HepG2 (cell line): ENCODE measurements at regions not wholly inside any gene's neighbourhood (a gene's known extent, or its start where the extent isn't known, plus 50 kb on each side); places are given as distances from the start of the nearest gene placed in this dataset.

Experiments used
- ATAC-seq: fragments of 200-7000 bp; cut with Tn5 transposase; 3 replicates; pipeline ENCODE4 v1.9.1; 2020; ENCODE audit warnings: mild to moderate bottlenecking, moderate library complexity
- BruUV-seq: library from RNA; stranded (reverse); fragments of 400-500 nt; replicated peaks from 2 replicates; lab custom pipeline; 2021; lab: Mats Ljungman, UMichigan
- CTCF ChIA-PET: fragments of 300-600 bp; formaldehyde crosslinking; extraction: SDS; loops from one replicate; lab custom pipeline; 2021; ENCODE audit warnings: low total read pairs, inconsistent platforms, low intra/inter-chr PET ratio; lab: Yijun Ruan, JAX
- POLR2A ChIA-PET: fragments of 350-600 bp; sonication (Branson Sonifier 250); formaldehyde crosslinking; loops from one replicate; lab custom pipeline; 2020; ENCODE audit warnings: antibody characterized with exemption, inconsistent platforms; lab: Yijun Ruan, JAX
- DNase-seq: peaks from one replicate; pipeline ENCODE4 v3.0.0-alpha.2; 2015; ENCODE audit warnings: low spot score
- FAIRE-seq: peaks from 3 replicates; lab custom pipeline; 2011; peaks lifted over from hg19 to GRCh38; lab: Jason Lieb, UNC
- H2AFZ ChIP-seq: one replicate; pipeline ENCODE4 v1.6.1; 2011; ENCODE audit warnings: low read length, inconsistent platforms
- H3K27ac ChIP-seq: fragments of 300-600 bp; 3 replicates; pipeline ENCODE4 v1.8.0; 2011; ENCODE audit warnings: mixed run types, mild to moderate bottlenecking, mixed read lengths, low read length, inconsistent platforms; ENCODE audit not compliant: insufficient read depth; ENCODE audit errors: extremely low read length
- H3K27me3 ChIP-seq, 2 experiments: fragments of 200-600 bp in 1 of 2; 2 replicates in 1 of 2; 3 replicates in 1 of 2; pipeline versions ENCODE4 v1.6.0 to v1.8.0; 2011; ENCODE audit warnings: low read length in 2 of 2, mild to moderate bottlenecking in 2 of 2, moderate library complexity in 2 of 2, inconsistent platforms in 1 of 2; ENCODE audit not compliant: insufficient read depth in 2 of 2, control insufficient read depth in 1 of 2
- H3K36me3 ChIP-seq, 2 experiments: fragments of 200-600 bp in 1 of 2; replicated peaks in 1 of 2; 2 replicates in 1 of 2; 3 replicates in 1 of 2; pipeline versions ENCODE4 v1.5.1 to v1.8.0; 2011; ENCODE audit warnings: low read length in 2 of 2, inconsistent platforms in 1 of 2; ENCODE audit not compliant: insufficient read depth in 2 of 2, control insufficient read depth in 1 of 2
- H3K4me1 ChIP-seq: 2 replicates; pipeline ENCODE4 v1.5.1; 2012; ENCODE audit warnings: low read length, inconsistent platforms; ENCODE audit not compliant: insufficient read depth
- H3K4me2 ChIP-seq: 2 replicates; pipeline ENCODE4 v1.6.0; 2011; ENCODE audit warnings: low read depth, low read length, inconsistent platforms
- H3K4me3 ChIP-seq, 3 experiments: fragments of 200-600 bp in 1 of 3; sonication (generic), shearing (Covaris generic) in 1 of 3; replicated peaks in 1 of 3; 2 replicates each; pipeline ENCODE4 v1.5.1; 2011 to 2016; ENCODE audit warnings: low read length in 3 of 3, inconsistent platforms in 2 of 3, low read depth in 2 of 3, mild to moderate bottlenecking in 2 of 3, control low read depth in 1 of 3, mixed read lengths in 1 of 3; ENCODE audit not compliant: insufficient read depth in 1 of 3
- H3K79me2 ChIP-seq: one replicate; pipeline ENCODE4 v1.6.1; 2011; ENCODE audit warnings: low read length, inconsistent platforms; ENCODE audit not compliant: insufficient read depth
- H3K9ac ChIP-seq: 2 replicates; pipeline ENCODE4 v1.6.0; 2011; ENCODE audit warnings: mild to moderate bottlenecking, low read depth, low read length, inconsistent platforms; ENCODE audit not compliant: insufficient read depth
- H3K9me3 ChIP-seq: 2 replicates; pipeline ENCODE4 v1.5.1; 2012; ENCODE audit warnings: mild to moderate bottlenecking, low read length
- H4K20me1 ChIP-seq: 2 replicates; pipeline ENCODE4 v1.6.0; 2011; ENCODE audit warnings: inconsistent platforms, mild to moderate bottlenecking, low read length, moderate library complexity; ENCODE audit not compliant: insufficient read depth
- ASH2L ChIP-seq: fragments of 300-600, 200-600 bp; sonication (generic); IDR thresholded peaks from 2 replicates; pipeline ENCODE4 v1.7.0; 2017; ENCODE audit warnings: low read depth, mild to moderate bottlenecking, moderate library complexity, mixed read lengths, low read length; ENCODE audit not compliant: insufficient read length
- DBP ChIP-seq: sonication (generic); formaldehyde crosslinking; IDR thresholded peaks from 2 replicates; pipeline ENCODE4 v1.4.0; 2020; ENCODE audit warnings: missing genetic modification reagents; ENCODE audit errors: not compliant biosample characterization
- FOXK2 ChIP-seq: fragments of 450-650 bp; IDR thresholded peaks from 2 replicates; pipeline ENCODE4 v1.6.1; 2016
- HES4 ChIP-seq: sonication (generic); formaldehyde crosslinking; IDR thresholded peaks from 2 replicates; pipeline ENCODE4 v1.9.0; 2021; ENCODE audit warnings: mild to moderate bottlenecking, missing genetic modification reagents, borderline replicate concordance
- PHF20 ChIP-seq: sonication (generic); formaldehyde crosslinking; IDR thresholded peaks from 2 replicates; pipeline ENCODE4 v1.5.0; 2020; ENCODE audit warnings: mild to moderate bottlenecking, missing genetic modification reagents
- RFX1 ChIP-seq: fragments of 450-650 bp; IDR thresholded peaks from 2 replicates; pipeline ENCODE4 v1.6.1; 2017
- TCF12 ChIP-seq, 2 experiments: fragments of 450-650 bp in 1 of 2; sonication (generic) in 1 of 2; formaldehyde crosslinking in 1 of 2; IDR thresholded peaks; 2 replicates each; pipeline versions ENCODE4 v1.6.1 to v1.8.0; 2017 to 2022; ENCODE audit warnings: antibody characterized with exemption in 1 of 2, mild to moderate bottlenecking in 1 of 2, missing genetic modification reagents in 1 of 2, moderate library complexity in 1 of 2
- TCF7L2 ChIP-seq: IDR thresholded peaks from 2 replicates; pipeline ENCODE4 v1.6.1; 2011; ENCODE audit warnings: mild to moderate bottlenecking, low read depth, low read length, moderate library complexity
- ZNF24 ChIP-seq: fragments of 450-650 bp; IDR thresholded peaks from 2 replicates; pipeline ENCODE4 v1.6.1; 2017; ENCODE audit warnings: antibody characterized with exemption, mild to moderate bottlenecking
- ZNF275 ChIP-seq: sonication (generic); formaldehyde crosslinking; IDR thresholded peaks from 2 replicates; pipeline ENCODE4 v1.8.0; 2022; ENCODE audit warnings: missing genetic modification reagents, mild to moderate bottlenecking, inconsistent platforms, borderline replicate concordance
- ZNF296 ChIP-seq: sonication (generic); formaldehyde crosslinking; conservative IDR thresholded peaks from 2 replicates; pipeline ENCODE4 v1.5.0; 2020; ENCODE audit warnings: mild to moderate bottlenecking, missing genetic modification reagents
- ZNF337 ChIP-seq: sonication (generic); formaldehyde crosslinking; IDR thresholded peaks from 2 replicates; pipeline ENCODE4 v1.5.1; 2020; ENCODE audit warnings: missing genetic modification reagents, low read depth, mild to moderate bottlenecking, borderline replicate concordance
- ZNF343 ChIP-seq: sonication (generic); formaldehyde crosslinking; IDR thresholded peaks from 2 replicates; pipeline ENCODE4 v1.4.0; 2020; ENCODE audit warnings: mild to moderate bottlenecking, missing genetic modification reagents
- ZNF446 ChIP-seq: sonication (generic); formaldehyde crosslinking; IDR thresholded peaks from 2 replicates; pipeline ENCODE4 v1.5.0; 2020; ENCODE audit warnings: mild to moderate bottlenecking, missing genetic modification reagents
- ZNF597 ChIP-seq: sonication (generic); formaldehyde crosslinking; IDR thresholded peaks from 2 replicates; pipeline ENCODE4 v1.5.0; 2020; ENCODE audit warnings: missing genetic modification reagents
- ZNF644 ChIP-seq: IDR thresholded peaks from 2 replicates; pipeline ENCODE4 v1.6.1; 2016; ENCODE audit warnings: low read depth
- ZNF788 ChIP-seq: sonication (generic); formaldehyde crosslinking; IDR thresholded peaks from 2 replicates; pipeline ENCODE4 v1.5.0; 2020; ENCODE audit warnings: mild to moderate bottlenecking, missing genetic modification reagents, borderline replicate concordance
- ZSCAN12 ChIP-seq: sonication (generic); formaldehyde crosslinking; IDR thresholded peaks from 2 replicates; pipeline ENCODE4 v1.9.0; 2021; ENCODE audit warnings: mild to moderate bottlenecking, missing genetic modification reagents
- ZSCAN21 ChIP-seq: sonication (generic); formaldehyde crosslinking; IDR thresholded peaks from 2 replicates; pipeline ENCODE4 v1.8.0; 2022; ENCODE audit warnings: mild to moderate bottlenecking, missing genetic modification reagents, moderate library complexity, borderline replicate concordance
- ZSCAN22 ChIP-seq: sonication (generic); formaldehyde crosslinking; IDR thresholded peaks from 2 replicates; pipeline ENCODE4 v1.4.0; 2020; ENCODE audit warnings: mild to moderate bottlenecking, missing genetic modification reagents
- WGBS: methylation state at CpG from one replicate; pipeline ENCODE4 v1.1.6; 2017; ENCODE audit warnings: low lambda C conversion rate; 5-methylcytosine and 5-hydroxymethylcytosine counted together
- in situ Hi-C: cut with HindIII; loops from 2 replicates; pipeline ENCODE4 v1.10.0; 2017; ENCODE audit warnings: low pct_unique_long_range_greater_than_20kb; ENCODE audit not compliant: extremely low pct_ligation_motif_present
- intact Hi-C: fragments of 100-400 bp; cut with micrococcal nuclease; formaldehyde crosslinking; loops from one replicate; pipeline ENCODE4 v1.10.0; 2022; ENCODE audit not compliant: unreplicated experiment

- H3K27me3 ChIP-seq = no peaks in the 10 kb centered on the region
- H3K79me2 ChIP-seq = no peaks in the 10 kb centered on the region
- no peak for DNase-seq
- in situ Hi-C loops (no loop called here), intact Hi-C loops (no loop called here)
- no TSS peak for BruUV-seq
- ChIA-PET CTCF (no interaction called here), POLR2A (no interaction called here)
- no peak overlapping the region for H3K4me3 ChIP-seq
- H3K36me3 ChIP-seq = no peaks in the 10 kb centered on the region
- no peak overlapping the region for H3K27ac ChIP-seq
- H3K9me3 ChIP-seq = peaks cover 61% of the 10 kb centered on the region
- TF ChIP-seq ZNF597 = no peak
- TF ChIP-seq ZSCAN21 = no peak
- no peak for TF ChIP-seq ZNF446 (CRISPR knock-in tag)
- no peak for TF ChIP-seq ZSCAN12
- TF ChIP-seq TCF12 (IDR thresholded peaks at IDR 0.05) = no peak
- no peak for TF ChIP-seq TCF12 (CRISPR knock-in tag; IDR thresholded peaks at IDR 0.05)
- TF ChIP-seq PHF20 (CRISPR knock-in tag) = no peak
- no peak for TF ChIP-seq HES4
- TF ChIP-seq RFX1 = no peak
- no peak for TF ChIP-seq ZNF24
- no peak for TF ChIP-seq ASH2L
- FAIRE-seq = no peak
- ATAC-seq = no peak
- H4K20me1 ChIP-seq = no peaks in the 10 kb centered on the region
- no peaks in the 10 kb centered on the region for H3K4me1 ChIP-seq
- H3K4me2 ChIP-seq = no peak overlapping the region
- WGBS = 0% methylated on average over 2 of the region's 2 CpGs
- no peak overlapping the region for H2AFZ ChIP-seq
- H3K9ac ChIP-seq = no peak overlapping the region
Observed at GRCh38 chr7:144991041-144991440, 155.2 kb upstream of the TPK1 start.

GRCh38 chr7:144987686-144988085 is 151.8 kb upstream of the TPK1 start:
- no peaks in the 10 kb centered on the region for H3K36me3 ChIP-seq
- DNase-seq (no peak), FAIRE-seq (no peak), ATAC-seq (no peak)
- no peaks in the 10 kb centered on the region for H4K20me1 ChIP-seq
- no peak overlapping the region for H3K27ac ChIP-seq
- H3K4me3 ChIP-seq = no peak overlapping the region
- H3K9me3 ChIP-seq = peaks cover 67% of the 10 kb centered on the region
- no peak overlapping the region for H3K9ac ChIP-seq
- WGBS = 26% methylated on average over 1 of the region's 1 CpG
- POLR2A ChIA-PET = no interaction called here
- no peak overlapping the region for H3K4me2 ChIP-seq
- H2AFZ ChIP-seq = no peak overlapping the region
- BruUV-seq = no TSS peak
- in situ Hi-C loops = no loop called here
- intact Hi-C loops = no loop called here
- H3K4me1 ChIP-seq = no peaks in the 10 kb centered on the region
- CTCF ChIA-PET = no interaction called here
- H3K27me3 ChIP-seq = no peaks in the 10 kb centered on the region
- H3K79me2 ChIP-seq = no peaks in the 10 kb centered on the region
- TF ChIP-seq TCF7L2 = no peak
- no peak for TF ChIP-seq DBP (CRISPR knock-in tag)
- TF ChIP-seq ZNF275 (CRISPR knock-in tag) = no peak
- no peak for TF ChIP-seq ZNF788 (CRISPR knock-in tag)
- no peak for TF ChIP-seq ZNF343 (CRISPR knock-in tag)
- no peak for TF ChIP-seq ZNF644
- TF ChIP-seq ZSCAN22 (CRISPR knock-in tag) = no peak
- no peak for TF ChIP-seq ZNF337 (CRISPR knock-in tag)
- no peak for TF ChIP-seq FOXK2
- TF ChIP-seq ZNF296 (CRISPR knock-in tag) = no peak
